DOHH2 (cell line): ENCODE measurements at regions not wholly inside any gene's neighbourhood (a gene's known extent, or its start where the extent isn't known, plus 50 kb on each side); places are given as distances from the start of the nearest gene placed in this dataset.
"Not testable (repeated sequence)": the region's sequence is repeated elsewhere in the genome, so short reads cannot be mapped to it uniquely, and the experiment has no call there.

Experiments
- H3F3A ChIP-seq: fragments of 200-600 bp; sonication (generic), shearing (Covaris generic); 2 replicates; pipeline ENCODE4 v1.6.0; 2016; ENCODE audit warnings: antibody characterized with exemption, mild to moderate bottlenecking; ENCODE audit not compliant: control insufficient read depth, insufficient read depth
- H3K27ac ChIP-seq: fragments of 200-600 bp; sonication (generic); 2 replicates; pipeline ENCODE4 v1.5.1; 2014; ENCODE audit warnings: low read depth, mild to moderate bottlenecking, low read length, moderate library complexity
- H3K27me3 ChIP-seq: fragments of 200-600 bp; sonication (generic); 2 replicates; pipeline ENCODE4 v1.6.1; 2014; ENCODE audit warnings: mild to moderate bottlenecking, low read length, mixed read lengths; ENCODE audit not compliant: control insufficient read depth
- H3K36me3 ChIP-seq: fragments of 200-600 bp; sonication (generic); 2 replicates; pipeline ENCODE4 v1.6.1; 2014; ENCODE audit warnings: mild to moderate bottlenecking, low read length, moderate library complexity, mixed read lengths; ENCODE audit not compliant: control insufficient read depth
- H3K4me1 ChIP-seq: fragments of 200-600 bp; sonication (generic); 2 replicates; pipeline ENCODE4 v1.6.1; 2014; ENCODE audit warnings: mild to moderate bottlenecking, low read length, mixed read lengths; ENCODE audit not compliant: control insufficient read depth
- H3K4me2 ChIP-seq: fragments of 200-600 bp; sonication (generic); 2 replicates; pipeline ENCODE4 v1.6.0; 2014; ENCODE audit warnings: mild to moderate bottlenecking, low read length, moderate library complexity
- H3K4me3 ChIP-seq: fragments of 200-600 bp; sonication (generic); 2 replicates; pipeline ENCODE4 v1.5.1; 2014; ENCODE audit warnings: mild to moderate bottlenecking, low read length, mixed read lengths
- H3K79me2 ChIP-seq: fragments of 200-600 bp; sonication (generic); 2 replicates; pipeline ENCODE4 v1.6.1; 2014; ENCODE audit warnings: mild to moderate bottlenecking, low read length, mixed read lengths; ENCODE audit not compliant: control insufficient read depth
- H3K9me2 ChIP-seq: fragments of 200-600 bp; sonication (generic); replicated peaks from 2 replicates; pipeline ENCODE4 v1.6.1; 2014; ENCODE audit warnings: mild to moderate bottlenecking, low read length, mixed read lengths; ENCODE audit not compliant: control insufficient read depth
- H3K9me3 ChIP-seq: fragments of 200-600 bp; sonication (generic); 2 replicates; pipeline ENCODE4 v1.6.1; 2014; ENCODE audit warnings: antibody characterized with exemption, low read length, mixed read lengths; ENCODE audit not compliant: control insufficient read depth, insufficient read depth
- H4K20me1 ChIP-seq: fragments of 200-600 bp; sonication (generic); 2 replicates; pipeline ENCODE4 v1.6.0; 2014; ENCODE audit warnings: low read depth, mild to moderate bottlenecking, antibody characterized with exemption, low read length, moderate library complexity; ENCODE audit not compliant: control insufficient read depth, insufficient read depth

DNA sequence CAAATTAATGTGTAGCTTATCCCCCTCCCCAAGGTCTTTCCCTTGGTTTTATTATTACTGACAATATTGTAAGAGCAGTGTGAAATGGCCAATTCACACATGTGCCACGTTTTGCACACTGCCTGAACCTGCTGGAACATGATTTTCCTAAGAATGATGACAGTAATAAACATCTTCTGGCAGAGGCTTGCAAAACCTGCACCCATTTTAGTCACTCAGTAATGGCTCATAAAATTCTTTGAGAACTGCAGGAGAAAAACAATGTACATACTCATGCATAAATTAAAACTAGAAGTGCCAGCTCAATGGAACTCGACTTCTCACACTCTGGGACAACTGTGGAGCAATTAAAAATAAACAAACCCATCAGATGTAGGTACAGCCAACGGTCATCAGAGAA, 96.8 kb upstream of the POMZP3 start:
- not testable (repeated sequence) for H4K20me1 ChIP-seq, H3K9me3 ChIP-seq, H3K27ac ChIP-seq, H3K4me3 ChIP-seq, H3K36me3 ChIP-seq, H3K4me1 ChIP-seq, H3K27me3 ChIP-seq, H3K4me2 ChIP-seq, H3K79me2 ChIP-seq, H3K9me2 ChIP-seq, H3F3A ChIP-seq

- H3K36me3 ChIP-seq, H3K4me1 ChIP-seq, H3K4me2 ChIP-seq, H3K4me3 ChIP-seq, H3K9me2 ChIP-seq, H3K27me3 ChIP-seq, H3K9me3 ChIP-seq, H3F3A ChIP-seq, H4K20me1 ChIP-seq, H3K27ac ChIP-seq, H3K79me2 ChIP-seq: not testable (repeated sequence)
Measured at GRCh38 chr7:76716551-76716950, 89.5 kb upstream of the POMZP3 start.

DNA sequence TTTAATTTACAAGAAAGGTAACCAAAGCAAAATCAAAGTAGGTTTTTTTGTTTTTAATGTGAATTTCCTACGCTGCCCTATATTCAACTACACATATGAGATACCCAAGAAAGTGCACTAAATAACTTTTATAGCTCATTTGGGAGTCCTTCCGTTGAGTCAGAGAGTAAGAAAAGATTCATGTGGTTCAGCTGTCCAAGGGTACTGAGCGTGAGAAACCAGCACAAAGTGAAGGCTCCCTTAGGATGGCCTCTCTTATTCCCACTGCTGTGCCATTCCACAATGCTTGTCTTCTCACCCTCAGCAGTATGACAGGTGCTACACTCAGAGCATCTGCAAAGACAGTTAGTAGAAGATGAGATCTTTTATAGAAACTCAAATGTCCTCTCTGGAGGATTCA, 85.8 kb upstream of the POMZP3 start:
- not testable (repeated sequence) for H3K36me3 ChIP-seq, H3K4me3 ChIP-seq, H3K4me2 ChIP-seq, H3K9me3 ChIP-seq, H4K20me1 ChIP-seq, H3K27me3 ChIP-seq, H3K79me2 ChIP-seq, H3F3A ChIP-seq, H3K4me1 ChIP-seq, H3K27ac ChIP-seq, H3K9me2 ChIP-seq

DNA sequence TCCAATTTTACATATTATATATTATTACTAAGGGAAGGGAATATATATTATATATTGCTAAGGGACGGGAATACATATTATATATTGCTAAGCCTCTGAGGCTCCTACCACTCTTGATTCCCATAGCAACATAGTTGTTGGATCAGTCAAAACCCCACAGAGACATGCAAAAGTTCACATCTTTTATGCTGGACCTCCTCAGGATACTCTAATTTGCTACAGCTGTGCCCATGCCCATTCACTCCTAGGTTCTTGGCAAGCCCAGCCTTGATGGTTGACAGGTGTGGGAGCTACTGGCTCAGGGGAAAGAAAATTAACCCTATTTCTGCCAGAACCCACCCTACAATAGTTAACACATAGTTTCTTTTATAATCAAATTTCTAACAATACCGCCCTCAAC, 84.6 kb upstream of the POMZP3 start:
- not testable (repeated sequence) for H3K4me1 ChIP-seq, H3K79me2 ChIP-seq, H3K9me2 ChIP-seq, H3K27ac ChIP-seq, H4K20me1 ChIP-seq, H3K36me3 ChIP-seq, H3K4me3 ChIP-seq, H3K4me2 ChIP-seq, H3K9me3 ChIP-seq, H3K27me3 ChIP-seq, H3F3A ChIP-seq

DNA sequence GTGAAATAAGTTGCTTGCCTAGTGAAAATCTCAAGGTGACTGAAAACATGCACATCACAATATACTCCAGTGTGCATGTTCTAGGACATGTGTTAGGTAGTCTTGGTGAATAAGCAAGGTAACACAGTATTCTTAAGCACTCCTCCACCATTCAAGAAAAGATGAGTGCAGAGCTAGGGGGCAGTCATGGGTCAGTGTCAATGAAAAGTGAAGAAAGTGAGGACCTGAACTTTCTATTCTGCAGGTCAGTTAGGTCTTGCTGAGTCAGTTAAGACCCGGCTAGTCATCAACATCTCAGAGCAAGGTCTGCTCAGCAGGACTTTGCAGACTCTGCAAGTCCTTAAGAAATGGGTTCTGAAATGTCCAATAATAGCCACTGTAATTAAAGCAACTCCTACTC, 82.6 kb upstream of the POMZP3 start:
- not testable (repeated sequence) for H3K79me2 ChIP-seq, H3F3A ChIP-seq, H3K4me1 ChIP-seq, H3K9me2 ChIP-seq, H3K36me3 ChIP-seq, H3K4me2 ChIP-seq, H3K9me3 ChIP-seq, H3K27me3 ChIP-seq, H3K4me3 ChIP-seq, H3K27ac ChIP-seq, H4K20me1 ChIP-seq

GRCh38 chr7:76708446-76708845, 81.4 kb upstream of the POMZP3 start:
- H3K9me2 ChIP-seq, H4K20me1 ChIP-seq, H3K4me2 ChIP-seq, H3K36me3 ChIP-seq, H3F3A ChIP-seq, H3K4me3 ChIP-seq, H3K27ac ChIP-seq, H3K9me3 ChIP-seq, H3K4me1 ChIP-seq, H3K79me2 ChIP-seq, H3K27me3 ChIP-seq: not testable (repeated sequence)

DNA sequence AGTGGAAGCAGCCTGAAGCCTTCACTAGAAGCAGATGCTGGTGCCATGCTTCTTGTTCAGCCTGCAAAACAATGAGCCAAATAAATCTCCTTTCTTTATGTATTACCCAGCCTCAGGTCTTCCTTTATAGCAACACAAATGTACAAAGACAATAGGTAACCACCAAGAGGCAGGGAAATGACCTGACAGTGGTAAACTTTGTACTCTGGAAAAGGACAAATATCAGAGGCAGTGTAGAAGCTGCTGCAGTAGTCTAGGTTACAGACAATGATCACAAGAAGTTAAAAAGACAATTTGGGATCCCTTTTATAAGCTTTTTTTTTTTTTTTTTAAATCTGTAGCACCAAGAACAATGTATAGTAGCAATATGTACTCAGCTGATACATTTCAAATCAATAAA, 76.7 kb upstream of the POMZP3 start:
- H3K4me1 ChIP-seq, H3K4me3 ChIP-seq: not testable (repeated sequence)

GRCh38 chr7:76686277-76686676, 59.2 kb upstream of the POMZP3 start:
- H3F3A ChIP-seq, H3K4me2 ChIP-seq, H3K27me3 ChIP-seq, H3K4me3 ChIP-seq, H3K9me2 ChIP-seq, H3K79me2 ChIP-seq, H3K9me3 ChIP-seq, H3K27ac ChIP-seq, H3K36me3 ChIP-seq, H4K20me1 ChIP-seq: not testable (repeated sequence)
- H3K4me1 ChIP-seq = peaks cover 11% of the 10 kb centered on the region

More for the DNA sequence above, 76.7 kb upstream of the POMZP3 start:
- not testable (repeated sequence) for H4K20me1 ChIP-seq, H3K79me2 ChIP-seq, H3K4me2 ChIP-seq, H3K9me2 ChIP-seq, H3K36me3 ChIP-seq, H3K27ac ChIP-seq, H3K9me3 ChIP-seq, H3K27me3 ChIP-seq, H3F3A ChIP-seq

GRCh38 chr7:76684737-76685136, 57.7 kb upstream of the POMZP3 start:
- not testable (repeated sequence) for H3K9me3 ChIP-seq, H3F3A ChIP-seq, H3K27ac ChIP-seq, H3K79me2 ChIP-seq, H3K4me2 ChIP-seq, H3K4me3 ChIP-seq, H3K9me2 ChIP-seq, H4K20me1 ChIP-seq, H3K36me3 ChIP-seq, H3K27me3 ChIP-seq
- H3K4me1 ChIP-seq = peaks cover 11% of the 10 kb centered on the region
